ENCODE measurements at regions not wholly inside any gene's neighbourhood (a gene's known extent, or its start where the extent isn't known, plus 50 kb on each side); places are given as distances from the start of the nearest gene placed in this dataset.

DNA sequence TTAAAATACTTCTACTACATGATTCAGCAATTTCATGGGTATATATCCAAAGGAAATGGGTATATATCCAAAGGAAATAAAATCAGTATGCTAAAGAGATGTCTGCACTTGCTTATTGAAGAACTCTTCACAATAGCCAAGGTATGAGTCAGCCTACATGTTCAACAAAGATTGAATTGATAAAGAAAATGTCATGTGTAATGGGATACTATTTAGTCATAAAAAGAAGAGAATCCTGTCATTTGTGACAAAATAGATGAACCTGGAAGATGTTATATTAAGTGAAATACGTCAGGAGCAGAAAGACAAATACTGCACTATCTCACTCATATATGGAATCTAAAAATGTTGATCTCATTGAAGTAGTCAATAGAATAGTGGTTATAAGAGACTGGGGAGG is 944.5 kb upstream of the CTNND2 start:
- Histone ChIP-seq H3F3A (replicated peaks; ENCODE audit: low read depth) (no peaks in the 10 kb centered on the region), H2AFZ (no peak overlapping the region), H3K9me2 (ENCODE audit: insufficient read depth) (0 out of 2 replicates have a peak, but pooled peaks cover 8% of the 10 kb centered on the region), H3K4me1 (ENCODE audit: insufficient read depth) (no peaks in the 10 kb centered on the region), H3K27ac (ENCODE audit: low read depth) (no peak overlapping the region), H3K4me3 (no peak overlapping the region), H3K79me2 (replicated peaks; ENCODE audit: insufficient read depth) (no peaks in the 10 kb centered on the region), H4K20me1 (replicated peaks; ENCODE audit: insufficient read depth) (no peaks in the 10 kb centered on the region), H3K4me2 (no peak overlapping the region), H3K36me3 (ENCODE audit: insufficient read depth) (no peaks in the 10 kb centered on the region), H3K27me3 (ENCODE audit: insufficient read depth) (no peaks in the 10 kb centered on the region)
- no peak for TF ChIP-seq STAT1 (IDR thresholded peaks at IDR 0.05; ENCODE audit: unreplicated experiment)
- no peak for TF ChIP-seq ZNF114 (CRISPR knock-in tag; IDR thresholded peaks at IDR 0.05)
- TF ChIP-seq CREB1 (CRISPR knock-in tag; IDR thresholded peaks at IDR 0.05; ENCODE audit: low read depth) = no peak
- no peak for TF ChIP-seq REST (IDR thresholded peaks at IDR 0.05; ENCODE audit: unreplicated experiment)
- TF ChIP-seq JUNB (IDR thresholded peaks at IDR 0.05; ENCODE audit: unreplicated experiment) = no peak
- TF ChIP-seq CTCF (conservative IDR thresholded peaks at IDR 0.05; ENCODE audit: low read depth in 2 of 2) = no peak
- TF ChIP-seq, protein P1, sequence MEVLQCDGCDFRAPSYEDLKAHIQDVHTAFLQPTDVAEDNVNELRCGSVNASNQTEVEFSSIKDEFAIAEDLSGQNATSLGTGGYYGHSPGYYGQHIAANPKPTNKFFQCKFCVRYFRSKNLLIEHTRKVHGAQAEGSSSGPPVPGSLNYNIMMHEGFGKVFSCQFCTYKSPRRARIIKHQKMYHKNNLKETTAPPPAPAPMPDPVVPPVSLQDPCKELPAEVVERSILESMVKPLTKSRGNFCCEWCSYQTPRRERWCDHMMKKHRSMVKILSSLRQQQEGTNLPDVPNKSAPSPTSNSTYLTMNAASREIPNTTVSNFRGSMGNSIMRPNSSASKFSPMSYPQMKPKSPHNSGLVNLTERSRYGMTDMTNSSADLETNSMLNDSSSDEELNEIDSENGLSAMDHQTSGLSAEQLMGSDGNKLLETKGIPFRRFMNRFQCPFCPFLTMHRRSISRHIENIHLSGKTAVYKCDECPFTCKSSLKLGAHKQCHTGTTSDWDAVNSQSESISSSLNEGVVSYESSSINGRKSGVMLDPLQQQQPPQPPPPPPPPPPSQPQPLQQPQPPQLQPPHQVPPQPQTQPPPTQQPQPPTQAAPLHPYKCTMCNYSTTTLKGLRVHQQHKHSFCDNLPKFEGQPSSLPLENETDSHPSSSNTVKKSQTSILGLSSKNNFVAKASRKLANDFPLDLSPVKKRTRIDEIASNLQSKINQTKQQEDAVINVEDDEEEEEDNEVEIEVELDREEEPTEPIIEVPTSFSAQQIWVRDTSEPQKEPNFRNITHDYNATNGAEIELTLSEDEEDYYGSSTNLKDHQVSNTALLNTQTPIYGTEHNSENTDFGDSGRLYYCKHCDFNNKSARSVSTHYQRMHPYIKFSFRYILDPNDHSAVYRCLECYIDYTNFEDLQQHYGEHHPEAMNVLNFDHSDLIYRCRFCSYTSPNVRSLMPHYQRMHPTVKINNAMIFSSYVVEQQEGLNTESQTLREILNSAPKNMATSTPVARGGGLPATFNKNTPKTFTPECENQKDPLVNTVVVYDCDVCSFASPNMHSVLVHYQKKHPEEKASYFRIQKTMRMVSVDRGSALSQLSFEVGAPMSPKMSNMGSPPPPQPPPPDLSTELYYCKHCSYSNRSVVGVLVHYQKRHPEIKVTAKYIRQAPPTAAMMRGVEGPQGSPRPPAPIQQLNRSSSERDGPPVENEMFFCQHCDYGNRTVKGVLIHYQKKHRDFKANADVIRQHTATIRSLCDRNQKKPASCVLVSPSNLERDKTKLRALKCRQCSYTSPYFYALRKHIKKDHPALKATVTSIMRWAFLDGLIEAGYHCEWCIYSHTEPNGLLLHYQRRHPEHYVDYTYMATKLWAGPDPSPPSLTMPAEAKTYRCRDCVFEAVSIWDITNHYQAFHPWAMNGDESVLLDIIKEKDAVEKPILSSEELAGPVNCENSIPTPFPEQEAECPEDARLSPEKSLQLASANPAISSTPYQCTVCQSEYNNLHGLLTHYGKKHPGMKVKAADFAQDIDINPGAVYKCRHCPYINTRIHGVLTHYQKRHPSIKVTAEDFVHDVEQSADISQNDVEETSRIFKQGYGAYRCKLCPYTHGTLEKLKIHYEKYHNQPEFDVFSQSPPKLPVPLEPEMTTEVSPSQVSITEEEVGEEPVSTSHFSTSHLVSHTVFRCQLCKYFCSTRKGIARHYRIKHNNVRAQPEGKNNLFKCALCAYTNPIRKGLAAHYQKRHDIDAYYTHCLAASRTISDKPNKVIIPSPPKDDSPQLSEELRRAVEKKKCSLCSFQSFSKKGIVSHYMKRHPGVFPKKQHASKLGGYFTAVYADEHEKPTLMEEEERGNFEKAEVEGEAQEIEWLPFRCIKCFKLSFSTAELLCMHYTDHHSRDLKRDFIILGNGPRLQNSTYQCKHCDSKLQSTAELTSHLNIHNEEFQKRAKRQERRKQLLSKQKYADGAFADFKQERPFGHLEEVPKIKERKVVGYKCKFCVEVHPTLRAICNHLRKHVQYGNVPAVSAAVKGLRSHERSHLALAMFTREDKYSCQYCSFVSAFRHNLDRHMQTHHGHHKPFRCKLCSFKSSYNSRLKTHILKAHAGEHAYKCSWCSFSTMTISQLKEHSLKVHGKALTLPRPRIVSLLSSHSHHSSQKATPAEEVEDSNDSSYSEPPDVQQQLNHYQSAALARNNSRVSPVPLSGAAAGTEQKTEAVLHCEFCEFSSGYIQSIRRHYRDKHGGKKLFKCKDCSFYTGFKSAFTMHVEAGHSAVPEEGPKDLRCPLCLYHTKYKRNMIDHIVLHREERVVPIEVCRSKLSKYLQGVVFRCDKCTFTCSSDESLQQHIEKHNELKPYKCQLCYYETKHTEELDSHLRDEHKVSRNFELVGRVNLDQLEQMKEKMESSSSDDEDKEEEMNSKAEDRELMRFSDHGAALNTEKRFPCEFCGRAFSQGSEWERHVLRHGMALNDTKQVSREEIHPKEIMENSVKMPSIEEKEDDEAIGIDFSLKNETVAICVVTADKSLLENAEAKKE (CRISPR knock-in tag; IDR thresholded peaks at IDR 0.05) = no peak
- no peak for TF ChIP-seq NANOG (IDR thresholded peaks at IDR 0.05; ENCODE audit: borderline replicate concordance)
- TF ChIP-seq EZH2 (IDR thresholded peaks at IDR 0.05; ENCODE audit: low read depth, unreplicated experiment) = no peak
- Mint-ChIP-seq H3K27ac (no peak overlapping the region), H3K4me3 (no peak overlapping the region), H3K36me3 (ENCODE audit: low read depth) (no peaks in the 10 kb centered on the region), H3K27me3 (ENCODE audit: insufficient read depth, low read depth, poor library complexity) (peaks cover 4% of the 10 kb centered on the region), H3K9me3 (no peaks in the 10 kb centered on the region), H3K4me1 (peaks cover 6% of the 10 kb centered on the region; the same call in 2 of the 3 replicates)
- DNase-seq (ENCODE audit: low spot score) (no peak), ATAC-seq (no peak)

All from GM23338 (cell line).